SK-N-SH (cell line): ENCODE measurements at regions not wholly inside any gene's neighbourhood (a gene's known extent, or its start where the extent isn't known, plus 50 kb on each side); places are given as distances from the start of the nearest gene placed in this dataset.

ENCODE experiments used
- CTCF ChIA-PET: fragments of 300-600, 350-600 bp; formaldehyde crosslinking; extraction: SDS; loops from one replicate; lab custom pipeline; 2021; lab: Yijun Ruan, JAX
- POLR2A ChIA-PET: fragments of 350-600 bp; sonication (Branson Sonifier 250); formaldehyde crosslinking; extraction: SDS; loops from one replicate; lab custom pipeline; 2020; ENCODE audit warnings: antibody characterized with exemption, inconsistent platforms; lab: Yijun Ruan, JAX
- DNase-seq: peaks from one replicate; pipeline ENCODE4 v3.0.0; 2012
- H2AFZ ChIP-seq: fragments of 200-600 bp; sonication (generic); 2 replicates; pipeline ENCODE4 v1.8.1; 2016; ENCODE audit warnings: antibody characterized with exemption, mild to moderate bottlenecking, low read depth
- H3F3A ChIP-seq: fragments of 200-600 bp; sonication (generic); replicated peaks from 2 replicates; pipeline ENCODE3; 2016; ENCODE audit warnings: antibody characterized with exemption, mild to moderate bottlenecking; ENCODE audit not compliant: insufficient read depth
- H3K27ac ChIP-seq, 2 experiments: fragments of 200-500 bp in 1 of 2; fragments of 200-600 bp in 1 of 2; sonication (Bioruptor generic) in 1 of 2; sonication (generic), shearing (Covaris generic) in 1 of 2; 2 replicates each; pipeline versions ENCODE4 v1.5.1 to v1.6.1; 2014 to 2016; ENCODE audit warnings: low read depth in 2 of 2, inconsistent platforms in 1 of 2, low read length in 1 of 2, mild to moderate bottlenecking in 1 of 2, mixed read lengths in 1 of 2
- H3K27me3 ChIP-seq: fragments of 200-600 bp; sonication (generic), shearing (Covaris generic); 2 replicates; pipeline ENCODE4 v1.6.1; 2016; ENCODE audit warnings: mixed run types; ENCODE audit not compliant: insufficient read depth
- H3K36me3 ChIP-seq, 2 experiments: fragments of 200-500 bp in 1 of 2; fragments of 200-600 bp in 1 of 2; sonication (Bioruptor generic) in 1 of 2; sonication (generic) in 1 of 2; replicated peaks in 1 of 2; 2 replicates each; pipeline versions ENCODE3 to v1.5.1; 2014 to 2016; ENCODE audit warnings: low read length in 1 of 2, mild to moderate bottlenecking in 1 of 2; ENCODE audit not compliant: insufficient read depth in 2 of 2, control insufficient read depth in 1 of 2
- H3K4me1 ChIP-seq, 2 experiments: fragments of 200-500 bp in 1 of 2; fragments of 200-600 bp in 1 of 2; sonication (Bioruptor generic) in 1 of 2; sonication (generic), shearing (Covaris generic) in 1 of 2; 2 replicates each; pipeline versions ENCODE4 v1.5.1 to v1.6.1; 2014 to 2016; ENCODE audit warnings: low read depth in 1 of 2, low read length in 1 of 2, mixed run types in 1 of 2; ENCODE audit not compliant: insufficient read depth in 2 of 2, control insufficient read depth in 1 of 2
- H3K4me2 ChIP-seq: fragments of 200-600 bp; sonication (generic), shearing (Covaris generic); 2 replicates; pipeline ENCODE4 v1.6.1; 2017; ENCODE audit warnings: mixed run types
- H3K4me3 ChIP-seq, 2 experiments: fragments of 200-500 bp in 1 of 2; fragments of 200-600 bp in 1 of 2; sonication (Bioruptor generic) in 1 of 2; sonication (generic), shearing (Covaris generic) in 1 of 2; 2 replicates each; pipeline versions ENCODE4 v1.5.1 to v1.8.1; 2014 to 2016; ENCODE audit warnings: low read depth in 2 of 2, inconsistent platforms in 1 of 2, low read length in 1 of 2, mild to moderate bottlenecking in 1 of 2, mixed read lengths in 1 of 2, moderate library complexity in 1 of 2
- H3K79me2 ChIP-seq: fragments of 200-600 bp; sonication (generic); 2 replicates; pipeline ENCODE4 v1.8.1; 2017; ENCODE audit warnings: mild to moderate bottlenecking; ENCODE audit not compliant: insufficient read depth
- H3K9ac ChIP-seq: fragments of 200-600 bp; sonication (generic); 2 replicates; pipeline ENCODE4 v1.6.1; 2017; ENCODE audit warnings: mixed run types
- H3K9me2 ChIP-seq: fragments of 200-600 bp; sonication (generic); 2 replicates; pipeline ENCODE4 v1.6.1; 2017; ENCODE audit warnings: mixed run types
- H3K9me3 ChIP-seq: fragments of 200-600 bp; sonication (generic); 2 replicates; pipeline ENCODE4 v1.6.1; 2017; ENCODE audit warnings: mixed run types, mild to moderate bottlenecking, moderate library complexity
- H4K20me1 ChIP-seq: fragments of 200-600 bp; sonication (generic); 2 replicates; pipeline ENCODE4 v1.6.1; 2017; ENCODE audit warnings: mild to moderate bottlenecking, mixed run types; ENCODE audit not compliant: insufficient read depth
- CHD2 ChIP-seq: fragments of 150-350 bp; IDR thresholded peaks from 2 replicates; pipeline ENCODE4 v1.6.1; 2018; ENCODE audit warnings: low read length; ENCODE audit not compliant: partially characterized antibody
- CTCF ChIP-seq: fragments of 200-600 bp; sonication (generic); IDR thresholded peaks from 2 replicates; pipeline ENCODE4 v1.6.1; 2017; ENCODE audit warnings: antibody characterized with exemption, mild to moderate bottlenecking, moderate library complexity
- EP300 ChIP-seq, 2 experiments: IDR thresholded peaks; 2 replicates each; pipeline versions ENCODE4 v1.4.0 to v1.6.1; 2012; ENCODE audit warnings: borderline replicate concordance in 1 of 2, low read depth in 1 of 2, low read length in 1 of 2
- FOSL2 ChIP-seq: IDR thresholded peaks from 2 replicates; pipeline ENCODE4 v1.4.0; 2012; ENCODE audit warnings: low read depth, mild to moderate bottlenecking, moderate library complexity, borderline replicate concordance
- FOXJ3 ChIP-seq: sonication (generic); formaldehyde crosslinking; IDR thresholded peaks from 2 replicates; pipeline ENCODE4 v1.5.1; 2020; ENCODE audit warnings: mild to moderate bottlenecking, missing genetic modification reagents
- GATA2 ChIP-seq: sonication (generic); formaldehyde crosslinking; IDR thresholded peaks from 2 replicates; pipeline ENCODE4 v1.5.0; 2020; ENCODE audit warnings: mild to moderate bottlenecking, missing genetic modification reagents
- IRF3 ChIP-seq: fragments of 150-350 bp; IDR thresholded peaks from 2 replicates; pipeline ENCODE4 v1.6.1; 2016; ENCODE audit warnings: mild to moderate bottlenecking, low read depth, low read length
- MAX ChIP-seq: IDR thresholded peaks from 2 replicates; pipeline ENCODE4 v1.4.0; 2012; ENCODE audit warnings: low read depth
- MEF2A ChIP-seq: IDR thresholded peaks from 2 replicates; pipeline ENCODE4 v1.4.0; 2012; ENCODE audit warnings: low read depth, borderline replicate concordance
- MXI1 ChIP-seq: IDR thresholded peaks from 2 replicates; pipeline ENCODE4 v1.6.1; 2012; ENCODE audit warnings: mild to moderate bottlenecking, low read depth, low read length, improper control_type of control experiment
- NFIC ChIP-seq: IDR thresholded peaks from 2 replicates; pipeline ENCODE4 v1.4.0; 2012; ENCODE audit warnings: borderline replicate concordance
- NRF1 ChIP-seq: IDR thresholded peaks from 2 replicates; pipeline ENCODE4 v1.6.1; 2012; ENCODE audit warnings: low read depth, mild to moderate bottlenecking, low read length
- PBX3 ChIP-seq: IDR thresholded peaks from 2 replicates; pipeline ENCODE4; 2012
- POLR2AphosphoS5 ChIP-seq: IDR thresholded peaks from 2 replicates; pipeline ENCODE4 v1.6.1; 2012; ENCODE audit warnings: low read depth, low read length
- RAD21 ChIP-seq: IDR thresholded peaks from 2 replicates; pipeline ENCODE4 v1.6.1; 2012; ENCODE audit warnings: mild to moderate bottlenecking, low read length
- RCOR1 ChIP-seq: fragments of 150-350 bp; IDR thresholded peaks from 2 replicates; pipeline ENCODE4 v1.6.1; 2017; ENCODE audit warnings: antibody characterized with exemption, low read length
- RXRA ChIP-seq: IDR thresholded peaks from 2 replicates; pipeline ENCODE4 v1.4.0; 2012; ENCODE audit warnings: low read depth, mild to moderate bottlenecking, borderline replicate concordance
- TAF1 ChIP-seq: IDR thresholded peaks from 2 replicates; pipeline ENCODE4 v1.6.1; 2012; ENCODE audit warnings: low read depth, mild to moderate bottlenecking, low read length, moderate library complexity, borderline replicate concordance
- TCF12 ChIP-seq: IDR thresholded peaks from 2 replicates; pipeline ENCODE4 v1.4.0; 2012
- TEAD4 ChIP-seq: IDR thresholded peaks from 2 replicates; pipeline ENCODE4 v1.4.0; 2012; ENCODE audit warnings: mild to moderate bottlenecking, borderline replicate concordance; ENCODE audit not compliant: insufficient read depth
- USF2 ChIP-seq: fragments of 150-350 bp; IDR thresholded peaks from 2 replicates; pipeline ENCODE4 v1.6.1; 2017; ENCODE audit warnings: antibody characterized with exemption, low read length, low read depth, borderline replicate concordance
- YY1 ChIP-seq: IDR thresholded peaks from 2 replicates; pipeline ENCODE4 v1.4.0; 2012; ENCODE audit warnings: low read depth, mild to moderate bottlenecking
- WGBS: methylation state at CpG from one replicate; pipeline ENCODE4 v1.1.6; 2017; ENCODE audit warnings: low lambda C conversion rate; 5-methylcytosine and 5-hydroxymethylcytosine counted together

- Histone ChIP-seq H3K9me2 (no peaks in the 10 kb centered on the region), H3K27me3 (peaks cover 5% of the 10 kb centered on the region; the same call in 1 of the 2 replicates), H3K4me3 (no peak overlapping the region), H3K27ac (peak overlapping the region in 1 of 2 experiments; percentile 95; a peak in 2 of 4 replicates), H3K79me2 (no peaks in the 10 kb centered on the region), H3K9me3 (no peaks in the 10 kb centered on the region), H3K4me2 (no peak overlapping the region), H3K9ac (no peak overlapping the region), H3K4me1 (peaks cover 0 to 24% of the 10 kb centered on the region in 2 experiments; a peak in 2 of 4 replicates), H4K20me1 (no peaks in the 10 kb centered on the region), H2AFZ (no peak overlapping the region), H3K36me3 (no peaks in the 10 kb centered on the region), H3F3A (no peaks in the 10 kb centered on the region)
- 25% methylated on average over 8 of the region's 15 CpGs for WGBS
- 0 out of 2 replicates have a peak, but pooled peaks have one; percentile 1 for TF ChIP-seq RAD21
- peak in 1 of 2 experiments; percentile 94; a peak in 3 of 4 replicates for TF ChIP-seq EP300 (IDR thresholded peaks at IDR 0.05; ENCODE audit: borderline replicate concordance in 1 of 2, low read depth in 1 of 2, low read length in 1 of 2)
- TF ChIP-seq FOSL2, result no peak
- peak; percentile 93 for TF ChIP-seq GATA2 (CRISPR knock-in tag)
- no peak for TF ChIP-seq MAX
- no peak for TF ChIP-seq TEAD4
- TF ChIP-seq NRF1, result no peak
- no peak for TF ChIP-seq TAF1
- no peak for TF ChIP-seq MEF2A
- TF ChIP-seq CHD2, result peak; percentile 71
- TF ChIP-seq TCF12, result peak; percentile 49
- no peak for TF ChIP-seq POLR2AphosphoS5
- no peak for TF ChIP-seq YY1
- TF ChIP-seq NFIC, result 0 out of 2 replicates have a peak, but pooled peaks have one; percentile 10
- TF ChIP-seq CTCF, result no peak
- peak; percentile 12; the same call in 1 of the 2 replicates for TF ChIP-seq PBX3
- no peak for TF ChIP-seq RXRA
- peak; percentile 83; the same call in 1 of the 2 replicates for TF ChIP-seq RCOR1
- no peak for TF ChIP-seq USF2
- peak; percentile 93 for TF ChIP-seq FOXJ3
- 0 out of 2 replicates have a peak, but pooled peaks have one; percentile 29 for TF ChIP-seq MXI1
- no peak for TF ChIP-seq IRF3
- peak; percentile 62 for DNase-seq
- ChIA-PET CTCF (interaction anchor here (0.7 to 2.0 kb wide), 4 partner anchors 8 to 282 kb away, joined by 3 to 4 read pairs (median 4); no protein-coding TSS in a partner anchor), POLR2A (interaction anchor here (0.8 kb wide), 1 partner anchor 10 kb away, joined by 3 read pairs; no protein-coding TSS in a partner anchor)
These were observed 71.4 kb upstream of the GRK3 start for GRCh38 chr22:25492841-25493734.
